Stromal cell of bone marrow (primary cell): ENCODE measurements at regions not wholly inside any gene's neighbourhood (a gene's known extent, or its start where the extent isn't known, plus 50 kb on each side); places are given as distances from the start of the nearest gene placed in this dataset.

ENCODE experiments used
- DNase-seq: peaks from one replicate; pipeline ENCODE4 v3.0.0-alpha.2; 2012; ENCODE audit warnings: low read depth

GRCh38 chr1:115413621-115414020, 75.6 kb upstream of the NGF start:
- DNase-seq: no peak

- no peak for DNase-seq
Measured at GRCh38 chr1:115413208-115413607, 75.2 kb upstream of the NGF start.

GRCh38 chr1:115412733-115413132, 74.7 kb upstream of the NGF start:
- no peak for DNase-seq

- DNase-seq: peak; percentile 25
Measured at GRCh38 chr1:115412286-115412685, 74.2 kb upstream of the NGF start.

GRCh38 chr1:115411371-115412063, 73.5 kb upstream of the NGF start:
- peak; percentile 58 for DNase-seq

GRCh38 chr1:115409094-115410015, 71.3 kb upstream of the NGF start:
- DNase-seq: peak; percentile 24

- no peak for DNase-seq
Measured at GRCh38 chr1:115408533-115408932, 70.5 kb upstream of the NGF start.

- no peak for DNase-seq
Measured at GRCh38 chr1:115404911-115405310, 66.9 kb upstream of the NGF start.

GRCh38 chr1:115402753-115403184, 64.7 kb upstream of the NGF start:
- no peak for DNase-seq

GRCh38 chr1:115401676-115402075, 63.6 kb upstream of the NGF start:
- no peak for DNase-seq

GRCh38 chr1:115400891-115401290, 62.8 kb upstream of the NGF start:
- DNase-seq: no peak

GRCh38 chr1:115400426-115400825, 62.4 kb upstream of the NGF start:
- no peak for DNase-seq

- no peak for DNase-seq
Measured at GRCh38 chr1:115398745-115399144, 60.7 kb upstream of the NGF start.
